Activated B cell treated with CpG ODN at 0.5 μM for 24 hours (primary cell): ENCODE measurements at regions not wholly inside any gene's neighbourhood (a gene's known extent, or its start where the extent isn't known, plus 50 kb on each side); places are given as distances from the start of the nearest gene placed in this dataset.

Source experiments
- ATAC-seq: fragments of 200-7000 bp; cut with Tn5 transposase; one replicate; pipeline ENCODE4 v1.10.0; 2021; ENCODE audit warnings: low read depth, mild to moderate bottlenecking, moderate library complexity
- CTCF ChIA-PET: fragments of 350-600 bp; sonication (Branson Sonifier 250); formaldehyde crosslinking; loops from one replicate; lab custom pipeline; 2021; ENCODE audit warnings: antibody characterized with exemption; lab: Charles Lee
- POLR2A ChIA-PET: fragments of 350-600 bp; sonication (Branson Sonifier 250); formaldehyde crosslinking; loops from one replicate; lab custom pipeline; 2021; ENCODE audit warnings: antibody characterized with exemption; lab: Charles Lee
- DNase-seq: peaks from one replicate; pipeline ENCODE4 v3.0.0; 2022
- H3K27ac Mint-ChIP-seq: one replicate; pipeline ENCODE4 v1.8.0; 2020; ENCODE audit warnings: mixed read lengths
- H3K27me3 Mint-ChIP-seq: one replicate; pipeline ENCODE4 v1.8.0; 2021; ENCODE audit warnings: mixed read lengths
- H3K36me3 Mint-ChIP-seq: one replicate; pipeline ENCODE4 v1.8.0; 2021; ENCODE audit warnings: low read depth, mixed read lengths
- H3K4me1 Mint-ChIP-seq: one replicate; pipeline ENCODE4 v1.8.0; 2021; ENCODE audit warnings: mixed read lengths
- H3K4me3 Mint-ChIP-seq: one replicate; pipeline ENCODE4 v1.8.0; 2020; ENCODE audit warnings: mild to moderate bottlenecking, mixed read lengths
- H3K9me3 Mint-ChIP-seq: one replicate; pipeline ENCODE4 v1.8.0; 2020; ENCODE audit warnings: mixed read lengths
- CTCF ChIP-seq: fragments of 200-600 bp; IDR thresholded peaks from one replicate; pipeline ENCODE4 v1.8.0; 2022; ENCODE audit warnings: antibody characterized with exemption, mild to moderate bottlenecking
- intact Hi-C: fragments of 100-400 bp; cut with micrococcal nuclease; formaldehyde crosslinking; loops from one replicate; pipeline ENCODE4 v1.15.1; 2024

GRCh38 chr14:53638966-53639365, 317.7 kb downstream of the BMP4 start:
- Mint-ChIP-seq H3K4me3 (no peak overlapping the region), H3K4me1 (no peaks in the 10 kb centered on the region), H3K27ac (no peak overlapping the region), H3K27me3 (no peaks in the 10 kb centered on the region), H3K9me3 (no peaks in the 10 kb centered on the region), H3K36me3 (no peaks in the 10 kb centered on the region)
- CTCF ChIA-PET, result no interaction called here
- DNase-seq (no peak), ATAC-seq (no peak)
- intact Hi-C loops, result no loop called here
- TF ChIP-seq CTCF, result no peak
- POLR2A ChIA-PET, result no interaction called here

- ChIA-PET CTCF (no interaction called here), POLR2A (no interaction called here)
- DNase-seq (no peak), ATAC-seq (no peak)
- Mint-ChIP-seq H3K36me3 (no peaks in the 10 kb centered on the region), H3K27me3 (no peaks in the 10 kb centered on the region), H3K9me3 (no peaks in the 10 kb centered on the region), H3K4me3 (no peak overlapping the region), H3K27ac (no peak overlapping the region), H3K4me1 (no peaks in the 10 kb centered on the region)
- TF ChIP-seq CTCF, result no peak
- intact Hi-C loops, result no loop called here
These were observed 321.8 kb downstream of the BMP4 start for GRCh38 chr14:53634793-53635192.

- intact Hi-C loops, result no loop called here
- DNase-seq, result no peak
- CTCF ChIA-PET, result no interaction called here
- no peak overlapping the region for H3K4me3 Mint-ChIP-seq
- H3K36me3 Mint-ChIP-seq, result no peaks in the 10 kb centered on the region
- no peak for TF ChIP-seq CTCF
- no peaks in the 10 kb centered on the region for H3K4me1 Mint-ChIP-seq
- H3K9me3 Mint-ChIP-seq, result no peaks in the 10 kb centered on the region
- POLR2A ChIA-PET, result no interaction called here
- H3K27ac Mint-ChIP-seq, result no peak overlapping the region
- H3K27me3 Mint-ChIP-seq, result peaks cover 7% of the 10 kb centered on the region
- ATAC-seq, result no peak
These were observed 326.3 kb downstream of the BMP4 start for GRCh38 chr14:53630336-53630735.

GRCh38 chr14:53628732-53629430, 327.7 kb downstream of the BMP4 start:
- POLR2A ChIA-PET, result no interaction called here
- intact Hi-C loops, result no loop called here
- Mint-ChIP-seq H3K27me3 (peaks cover 7% of the 10 kb centered on the region), H3K4me3 (no peak overlapping the region), H3K36me3 (no peaks in the 10 kb centered on the region), H3K27ac (no peak overlapping the region), H3K4me1 (no peaks in the 10 kb centered on the region), H3K9me3 (no peaks in the 10 kb centered on the region)
- no peak for DNase-seq
- ATAC-seq, result no peak
- no peak for TF ChIP-seq CTCF
- CTCF ChIA-PET, result no interaction called here

- no peaks in the 10 kb centered on the region for H3K9me3 Mint-ChIP-seq
- DNase-seq (no peak), ATAC-seq (no peak)
- peaks cover 7% of the 10 kb centered on the region for H3K27me3 Mint-ChIP-seq
- no peak overlapping the region for H3K27ac Mint-ChIP-seq
- TF ChIP-seq CTCF, result no peak
- intact Hi-C loops, result no loop called here
- no peak overlapping the region for H3K4me3 Mint-ChIP-seq
- no peaks in the 10 kb centered on the region for H3K36me3 Mint-ChIP-seq
- ChIA-PET POLR2A (no interaction called here), CTCF (no interaction called here)
- no peaks in the 10 kb centered on the region for H3K4me1 Mint-ChIP-seq
These were observed 328.4 kb downstream of the BMP4 start for GRCh38 chr14:53628261-53628660.
